DND-41 (cell line): ENCODE measurements at regions not wholly inside any gene's neighbourhood (a gene's known extent, or its start where the extent isn't known, plus 50 kb on each side); places are given as distances from the start of the nearest gene placed in this dataset.
A peak's percentile ranks its signal among the peaks of the same experiment; 100 is the strongest.

Experiments used
- ATAC-seq: fragments of 200-7000 bp; cut with Tn5 transposase; 3 replicates; pipeline ENCODE4 v1.9.1; 2021; ENCODE audit warnings: low read depth; ENCODE audit not compliant: insufficient read depth
- DNase-seq: peaks from one replicate; pipeline ENCODE4 v3.0.0-alpha.2; 2020
- H2AFZ ChIP-seq: 2 replicates; pipeline ENCODE4 v1.6.0; 2012; ENCODE audit warnings: low read depth, low read length
- H3K27ac ChIP-seq: 2 replicates; pipeline ENCODE4 v1.5.1; 2012; ENCODE audit warnings: low read length, inconsistent platforms
- H3K27me3 ChIP-seq: fragments of 200-600 bp; sonication (generic); 2 replicates; pipeline ENCODE4 v1.6.0; 2012; ENCODE audit warnings: low read length, mild to moderate bottlenecking, inconsistent platforms; ENCODE audit not compliant: insufficient read depth, poor library complexity
- H3K36me3 ChIP-seq: 2 replicates; pipeline ENCODE4 v1.5.1; 2012; ENCODE audit warnings: low read length, inconsistent platforms; ENCODE audit not compliant: insufficient read depth
- H3K4me1 ChIP-seq: 2 replicates; pipeline ENCODE4 v1.5.1; 2012; ENCODE audit warnings: mild to moderate bottlenecking, low read length; ENCODE audit not compliant: insufficient read depth
- H3K4me2 ChIP-seq: 2 replicates; pipeline ENCODE4 v1.6.0; 2012; ENCODE audit warnings: mild to moderate bottlenecking, moderate library complexity, low read length, inconsistent platforms; ENCODE audit not compliant: insufficient read depth
- H3K4me3 ChIP-seq, 2 experiments: fragments of 200-600 bp in 1 of 2; shearing (Covaris generic) in 1 of 2; 2 replicates each; pipeline ENCODE4 v1.5.1; 2012 to 2016; ENCODE audit warnings: inconsistent platforms in 2 of 2, low read length in 2 of 2, mild to moderate bottlenecking in 2 of 2, low read depth in 1 of 2, moderate library complexity in 1 of 2
- H3K79me2 ChIP-seq: 2 replicates; pipeline ENCODE4 v1.6.0; 2012; ENCODE audit warnings: low read length, inconsistent platforms; ENCODE audit not compliant: insufficient read depth
- H3K9ac ChIP-seq: 2 replicates; pipeline ENCODE4 v1.6.0; 2012; ENCODE audit warnings: low read depth, mild to moderate bottlenecking, inconsistent platforms, low read length, moderate library complexity
- H3K9me3 ChIP-seq: 2 replicates; pipeline ENCODE4 v1.5.1; 2012; ENCODE audit warnings: low read length, moderate library complexity, mild to moderate bottlenecking, inconsistent platforms; ENCODE audit not compliant: insufficient read depth, severe bottlenecking
- H4K20me1 ChIP-seq: 2 replicates; pipeline ENCODE4 v1.6.0; 2012; ENCODE audit warnings: low read length; ENCODE audit not compliant: insufficient read depth
- CTCF ChIP-seq: IDR thresholded peaks from 2 replicates; pipeline ENCODE4 v1.5.1; 2012; ENCODE audit warnings: borderline replicate concordance, low read length, moderate library complexity, mild to moderate bottlenecking; ENCODE audit not compliant: poor library complexity, severe bottlenecking; ENCODE audit errors: extremely low read depth
- EZH2 ChIP-seq: IDR thresholded peaks from 3 replicates; pipeline ENCODE4 v1.6.1; 2012; ENCODE audit warnings: borderline replicate concordance, low read depth, mild to moderate bottlenecking, moderate library complexity, low read length, inconsistent platforms; ENCODE audit not compliant: severe bottlenecking

- Histone ChIP-seq H3K27ac (no peak overlapping the region), H3K9ac (no peak overlapping the region), H3K9me3 (no peaks in the 10 kb centered on the region), H3K79me2 (no peaks in the 10 kb centered on the region), H3K4me2 (no peak overlapping the region), H4K20me1 (no peaks in the 10 kb centered on the region), H2AFZ (no peak overlapping the region), H3K27me3 (no peaks in the 10 kb centered on the region), H3K4me1 (no peaks in the 10 kb centered on the region), H3K36me3 (no peaks in the 10 kb centered on the region), H3K4me3 (no peak overlapping the region)
- DNase-seq (no peak), ATAC-seq (no peak)
- peak; percentile 65 for TF ChIP-seq CTCF
- TF ChIP-seq EZH2, result no peak
Observed at GRCh38 chr6:133184798-133185372, 56.3 kb upstream of the EYA4 start.

GRCh38 chr6:133185731-133186130 lies 55.4 kb upstream of the EYA4 start:
- H3K79me2 ChIP-seq, result no peaks in the 10 kb centered on the region
- H3K4me3 ChIP-seq, result no peak overlapping the region
- no peak for ATAC-seq
- no peak overlapping the region for H3K27ac ChIP-seq
- no peak overlapping the region for H3K9ac ChIP-seq
- no peak for DNase-seq
- TF ChIP-seq CTCF (no peak), EZH2 (no peak)
- H3K4me1 ChIP-seq, result no peaks in the 10 kb centered on the region
- no peaks in the 10 kb centered on the region for H3K36me3 ChIP-seq
- H2AFZ ChIP-seq, result no peak overlapping the region
- no peaks in the 10 kb centered on the region; the same call in 1 of the 2 replicates for H4K20me1 ChIP-seq
- H3K27me3 ChIP-seq, result peaks cover 4% of the 10 kb centered on the region
- H3K9me3 ChIP-seq, result no peaks in the 10 kb centered on the region
- H3K4me2 ChIP-seq, result no peak overlapping the region

GRCh38 chr6:133187114-133187513 lies 54.0 kb upstream of the EYA4 start:
- Histone ChIP-seq H3K27me3 (peaks cover 7% of the 10 kb centered on the region), H3K27ac (no peak overlapping the region), H3K9ac (no peak overlapping the region), H3K4me3 (no peak overlapping the region), H4K20me1 (no peaks in the 10 kb centered on the region; the same call in 1 of the 2 replicates), H3K79me2 (no peaks in the 10 kb centered on the region), H3K4me1 (no peaks in the 10 kb centered on the region), H3K9me3 (no peaks in the 10 kb centered on the region), H3K4me2 (no peak overlapping the region), H3K36me3 (no peaks in the 10 kb centered on the region), H2AFZ (no peak overlapping the region)
- TF ChIP-seq CTCF (no peak), EZH2 (no peak)
- DNase-seq (no peak), ATAC-seq (no peak)
